HepG2 (cell line): ENCODE measurements at regions not wholly inside any gene's neighbourhood (a gene's known extent, or its start where the extent isn't known, plus 50 kb on each side); places are given as distances from the start of the nearest gene placed in this dataset.

Experiments used
- ATAC-seq: fragments of 200-7000 bp; cut with Tn5 transposase; 3 replicates; pipeline ENCODE4 v1.9.1; 2020; ENCODE audit warnings: mild to moderate bottlenecking, moderate library complexity
- BruUV-seq: library from RNA; stranded (reverse); fragments of 400-500 nt; replicated peaks from 2 replicates; lab custom pipeline; 2021; lab: Mats Ljungman, UMichigan
- CTCF ChIA-PET: fragments of 300-600 bp; formaldehyde crosslinking; extraction: SDS; loops from one replicate; lab custom pipeline; 2021; ENCODE audit warnings: low total read pairs, inconsistent platforms, low intra/inter-chr PET ratio; lab: Yijun Ruan, JAX
- POLR2A ChIA-PET: fragments of 350-600 bp; sonication (Branson Sonifier 250); formaldehyde crosslinking; loops from one replicate; lab custom pipeline; 2020; ENCODE audit warnings: antibody characterized with exemption, inconsistent platforms; lab: Yijun Ruan, JAX
- DNase-seq: peaks from one replicate; pipeline ENCODE4 v3.0.0-alpha.2; 2015; ENCODE audit warnings: low spot score
- FAIRE-seq: peaks from 3 replicates; lab custom pipeline; 2011; peaks lifted over from hg19 to GRCh38; lab: Jason Lieb, UNC
- H2AFZ ChIP-seq: one replicate; pipeline ENCODE4 v1.6.1; 2011; ENCODE audit warnings: low read length, inconsistent platforms
- H3K27ac ChIP-seq: fragments of 300-600 bp; 3 replicates; pipeline ENCODE4 v1.8.0; 2011; ENCODE audit warnings: mixed run types, mild to moderate bottlenecking, mixed read lengths, low read length, inconsistent platforms; ENCODE audit not compliant: insufficient read depth; ENCODE audit errors: extremely low read length
- H3K27me3 ChIP-seq, 2 experiments: fragments of 200-600 bp in 1 of 2; 2 replicates in 1 of 2; 3 replicates in 1 of 2; pipeline versions ENCODE4 v1.6.0 to v1.8.0; 2011; ENCODE audit warnings: low read length in 2 of 2, mild to moderate bottlenecking in 2 of 2, moderate library complexity in 2 of 2, inconsistent platforms in 1 of 2; ENCODE audit not compliant: insufficient read depth in 2 of 2, control insufficient read depth in 1 of 2
- H3K36me3 ChIP-seq, 2 experiments: fragments of 200-600 bp in 1 of 2; replicated peaks in 1 of 2; 2 replicates in 1 of 2; 3 replicates in 1 of 2; pipeline versions ENCODE4 v1.5.1 to v1.8.0; 2011; ENCODE audit warnings: low read length in 2 of 2, inconsistent platforms in 1 of 2; ENCODE audit not compliant: insufficient read depth in 2 of 2, control insufficient read depth in 1 of 2
- H3K4me1 ChIP-seq: 2 replicates; pipeline ENCODE4 v1.5.1; 2012; ENCODE audit warnings: low read length, inconsistent platforms; ENCODE audit not compliant: insufficient read depth
- H3K4me2 ChIP-seq: 2 replicates; pipeline ENCODE4 v1.6.0; 2011; ENCODE audit warnings: low read depth, low read length, inconsistent platforms
- H3K4me3 ChIP-seq, 3 experiments: fragments of 200-600 bp in 1 of 3; sonication (generic), shearing (Covaris generic) in 1 of 3; replicated peaks in 1 of 3; 2 replicates each; pipeline ENCODE4 v1.5.1; 2011 to 2016; ENCODE audit warnings: low read length in 3 of 3, inconsistent platforms in 2 of 3, low read depth in 2 of 3, mild to moderate bottlenecking in 2 of 3, control low read depth in 1 of 3, mixed read lengths in 1 of 3; ENCODE audit not compliant: insufficient read depth in 1 of 3
- H3K79me2 ChIP-seq: one replicate; pipeline ENCODE4 v1.6.1; 2011; ENCODE audit warnings: low read length, inconsistent platforms; ENCODE audit not compliant: insufficient read depth
- H3K9ac ChIP-seq: 2 replicates; pipeline ENCODE4 v1.6.0; 2011; ENCODE audit warnings: mild to moderate bottlenecking, low read depth, low read length, inconsistent platforms; ENCODE audit not compliant: insufficient read depth
- H3K9me3 ChIP-seq: 2 replicates; pipeline ENCODE4 v1.5.1; 2012; ENCODE audit warnings: mild to moderate bottlenecking, low read length
- H4K20me1 ChIP-seq: 2 replicates; pipeline ENCODE4 v1.6.0; 2011; ENCODE audit warnings: inconsistent platforms, mild to moderate bottlenecking, low read length, moderate library complexity; ENCODE audit not compliant: insufficient read depth
- CBFB ChIP-seq: sonication (generic); formaldehyde crosslinking; IDR thresholded peaks from 2 replicates; pipeline ENCODE4 v1.4.0; 2020; ENCODE audit warnings: missing genetic modification reagents
- DR1 ChIP-seq: sonication (generic); formaldehyde crosslinking; IDR thresholded peaks from 2 replicates; pipeline ENCODE4 v1.8.0; 2021; ENCODE audit warnings: mild to moderate bottlenecking, missing genetic modification reagents, inconsistent platforms
- MIER3 ChIP-seq: IDR thresholded peaks from 2 replicates; pipeline ENCODE4 v1.6.1; 2016; ENCODE audit warnings: missing compliant biosample characterization, borderline replicate concordance
- NFE2 ChIP-seq: sonication (generic); formaldehyde crosslinking; IDR thresholded peaks from 2 replicates; pipeline ENCODE4 v1.4.0; 2020; ENCODE audit warnings: missing genetic modification reagents
- RARA ChIP-seq: IDR thresholded peaks from 2 replicates; pipeline ENCODE4 v1.6.1; 2016; ENCODE audit warnings: missing genetic modification reagents, missing compliant biosample characterization
- SP4 ChIP-seq: sonication (generic); formaldehyde crosslinking; IDR thresholded peaks from 2 replicates; pipeline ENCODE4 v1.8.1; 2023; ENCODE audit warnings: mild to moderate bottlenecking, missing genetic modification reagents
- ZMYM4 ChIP-seq: sonication (generic); formaldehyde crosslinking; IDR thresholded peaks from 2 replicates; pipeline ENCODE4 v1.8.1; 2023; ENCODE audit warnings: mild to moderate bottlenecking, missing genetic modification reagents
- ZNF17 ChIP-seq: sonication (generic); formaldehyde crosslinking; IDR thresholded peaks from 2 replicates; pipeline ENCODE4 v1.5.0; 2020; ENCODE audit warnings: mild to moderate bottlenecking, missing genetic modification reagents
- ZNF552 ChIP-seq: sonication (generic); formaldehyde crosslinking; IDR thresholded peaks from 2 replicates; pipeline ENCODE4 v1.9.0; 2022; ENCODE audit warnings: missing genetic modification reagents, mild to moderate bottlenecking, borderline replicate concordance
- ZNF747 ChIP-seq: sonication (generic); formaldehyde crosslinking; IDR thresholded peaks from 2 replicates; pipeline ENCODE4 v1.8.1; 2023; ENCODE audit warnings: missing genetic modification reagents, mild to moderate bottlenecking, borderline replicate concordance
- WGBS: methylation state at CpG from one replicate; pipeline ENCODE4 v1.1.6; 2017; ENCODE audit warnings: low lambda C conversion rate; 5-methylcytosine and 5-hydroxymethylcytosine counted together
- in situ Hi-C: cut with HindIII; loops from 2 replicates; pipeline ENCODE4 v1.10.0; 2017; ENCODE audit warnings: low pct_unique_long_range_greater_than_20kb; ENCODE audit not compliant: extremely low pct_ligation_motif_present
- intact Hi-C: fragments of 100-400 bp; cut with micrococcal nuclease; formaldehyde crosslinking; loops from one replicate; pipeline ENCODE4 v1.10.0; 2022; ENCODE audit not compliant: unreplicated experiment

- Histone ChIP-seq H3K9me3 (no peaks in the 10 kb centered on the region), H3K27ac (no peak overlapping the region), H4K20me1 (no peaks in the 10 kb centered on the region), H3K79me2 (no peaks in the 10 kb centered on the region), H3K4me3 (no peak overlapping the region), H3K4me2 (no peak overlapping the region), H3K9ac (no peak overlapping the region), H3K4me1 (peaks cover 16% of the 10 kb centered on the region; the same call in 1 of the 2 replicates), H2AFZ (no peak overlapping the region), H3K27me3 (peaks cover 0 to 37% of the 10 kb centered on the region in 2 experiments; a peak in 1 of 5 replicates), H3K36me3 (no peaks in the 10 kb centered on the region)
- intact Hi-C loops: no loop called here
- ATAC-seq (no peak), DNase-seq (no peak), FAIRE-seq (no peak)
- no TSS peak for BruUV-seq
- CTCF ChIA-PET: no interaction called here
- TF ChIP-seq ZMYM4 (CRISPR knock-in tag) (no peak), SP4 (no peak), NFE2 (CRISPR knock-in tag) (no peak), ZNF552 (CRISPR knock-in tag) (no peak), MIER3 (CRISPR knock-in tag) (no peak), ZNF747 (no peak), ZNF17 (CRISPR knock-in tag) (no peak), CBFB (CRISPR knock-in tag) (no peak)
- POLR2A ChIA-PET: no interaction called here
- WGBS: 72% methylated on average over 11 of the region's 11 CpGs
- in situ Hi-C loops: no loop called here
Measured at GRCh38 chr18:22349317-22349898, 68.3 kb downstream of the CTAGE1 start.

GRCh38 chr18:22348521-22349316, 69.0 kb downstream of the CTAGE1 start:
- ChIA-PET POLR2A (no interaction called here), CTCF (no interaction called here)
- peaks cover 16% of the 10 kb centered on the region; the same call in 1 of the 2 replicates for H3K4me1 ChIP-seq
- in situ Hi-C loops: no loop called here
- H3K9me3 ChIP-seq: no peaks in the 10 kb centered on the region
- FAIRE-seq: no peak
- H4K20me1 ChIP-seq: no peaks in the 10 kb centered on the region
- H3K27ac ChIP-seq: no peak overlapping the region
- no peak overlapping the region; a peak in 1 of 6 replicates for H3K4me3 ChIP-seq
- H3K9ac ChIP-seq: no peak overlapping the region
- no peak overlapping the region for H2AFZ ChIP-seq
- H3K4me2 ChIP-seq: peak overlapping the region; percentile 41
- H3K79me2 ChIP-seq: no peaks in the 10 kb centered on the region
- no TSS peak for BruUV-seq
- intact Hi-C loops: no loop called here
- TF ChIP-seq RARA (CRISPR knock-in tag): peak; percentile 68
- no peak for TF ChIP-seq DR1 (CRISPR knock-in tag)
- no peak for DNase-seq
- peaks cover 0 to 37% of the 10 kb centered on the region in 2 experiments; a peak in 1 of 5 replicates for H3K27me3 ChIP-seq
- H3K36me3 ChIP-seq: no peaks in the 10 kb centered on the region
- ATAC-seq: peak; percentile 56
- 63% methylated on average over 41 of the region's 85 CpGs for WGBS
